ENCODE measurements at regions not wholly inside any gene's neighbourhood (a gene's known extent, or its start where the extent isn't known, plus 50 kb on each side); places are given as distances from the start of the nearest gene placed in this dataset.

- TF ChIP-seq CTCF (IDR thresholded peaks at IDR 0.05) (no peak), POLR2A (IDR thresholded peaks at IDR 0.05) (no peak)
These were observed 1377.2 kb upstream of the CADM2 start for GRCh38 chr3:83581546-83581945.

Data from testis (tissue), 2 donors.